ENCODE measurements at regions not wholly inside any gene's neighbourhood (a gene's known extent, or its start where the extent isn't known, plus 50 kb on each side); places are given as distances from the start of the nearest gene placed in this dataset.

DNA sequence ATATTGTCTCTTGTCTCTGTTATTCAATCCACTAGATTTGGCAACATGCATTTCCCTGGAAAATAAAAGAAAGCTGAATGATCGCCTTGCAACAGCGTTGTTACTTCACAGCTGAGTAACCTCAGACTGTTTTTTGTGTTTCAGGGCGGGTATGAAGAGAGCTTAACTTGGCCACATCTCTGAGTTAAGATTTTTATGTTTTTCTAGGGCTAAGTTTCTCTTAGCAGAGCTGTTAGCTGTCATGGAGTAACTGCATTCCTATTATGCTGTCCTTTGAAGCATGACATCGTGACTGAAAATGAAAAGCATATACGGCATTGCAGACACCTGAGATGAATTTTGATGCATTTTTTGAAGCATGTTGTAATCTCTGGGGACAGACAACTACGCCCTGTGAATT lies 1798.9 kb downstream of the PCDH7 start:
- no peak for DNase-seq

DNA sequence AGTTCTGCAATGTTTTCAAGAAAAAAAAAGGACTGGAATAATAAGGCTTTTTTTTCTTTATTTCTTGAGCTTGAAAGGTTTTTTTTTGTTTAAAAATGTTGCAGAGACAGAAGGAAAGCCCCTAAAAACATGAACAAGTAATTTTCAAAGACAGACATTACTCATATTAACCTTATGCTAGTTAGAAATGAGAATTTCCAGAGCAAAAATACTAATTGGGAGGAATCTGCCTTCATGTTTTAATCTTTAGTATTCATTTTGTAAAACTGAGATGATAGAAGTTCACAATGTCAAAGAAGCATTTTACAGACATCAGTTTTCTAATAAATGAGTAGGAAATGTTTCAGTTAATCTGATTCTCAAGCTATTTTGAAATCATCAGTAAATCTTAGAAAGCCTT lies 1805.3 kb downstream of the PCDH7 start:
- DNase-seq, result no peak

- no peak for DNase-seq
These were observed 1824.7 kb downstream of the PCDH7 start for GRCh38 chr4:32544846-32545245.

- no peak for DNase-seq
These were observed 1831.8 kb downstream of the PCDH7 start for GRCh38 chr4:32551943-32552342.

DNA sequence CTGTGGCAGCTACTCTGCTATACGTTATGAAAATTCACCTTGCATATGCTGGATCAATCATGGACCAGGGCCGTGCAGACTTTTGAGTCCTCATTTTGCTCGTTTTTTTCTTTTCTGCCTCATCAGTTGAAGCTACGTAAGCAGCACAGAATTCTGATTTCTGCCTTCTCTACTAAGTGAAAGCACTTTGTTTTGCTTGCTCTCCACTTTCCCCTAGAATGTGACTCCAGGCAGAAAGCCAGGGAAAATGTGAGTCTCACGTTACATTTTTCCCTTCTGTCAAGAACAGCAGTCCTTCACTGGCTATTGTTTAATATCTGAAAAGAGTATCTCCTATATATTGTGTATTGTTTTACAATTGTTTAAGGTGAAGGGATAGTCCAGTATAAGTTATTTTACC lies 1840.1 kb downstream of the PCDH7 start:
- DNase-seq, result no peak

DNA sequence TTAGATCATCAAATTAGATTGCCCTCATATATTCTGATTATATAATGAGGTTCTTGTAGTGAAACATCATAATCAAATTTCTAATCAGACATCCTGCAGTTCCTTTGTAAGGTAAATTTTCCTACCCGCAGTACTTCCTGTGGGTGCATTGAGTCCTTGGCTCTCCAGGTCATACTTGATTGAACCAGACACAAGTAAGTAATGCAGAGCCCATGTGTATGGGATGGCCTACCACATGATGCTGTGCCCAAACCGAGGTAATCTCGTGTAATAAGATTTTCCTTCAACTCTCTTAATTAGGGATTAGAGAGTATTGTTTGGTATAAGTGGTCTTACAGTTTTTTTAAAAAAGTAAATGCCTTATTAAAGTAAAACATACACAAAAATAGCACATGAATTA lies 1841.8 kb downstream of the PCDH7 start:
- DNase-seq, result no peak

DNA sequence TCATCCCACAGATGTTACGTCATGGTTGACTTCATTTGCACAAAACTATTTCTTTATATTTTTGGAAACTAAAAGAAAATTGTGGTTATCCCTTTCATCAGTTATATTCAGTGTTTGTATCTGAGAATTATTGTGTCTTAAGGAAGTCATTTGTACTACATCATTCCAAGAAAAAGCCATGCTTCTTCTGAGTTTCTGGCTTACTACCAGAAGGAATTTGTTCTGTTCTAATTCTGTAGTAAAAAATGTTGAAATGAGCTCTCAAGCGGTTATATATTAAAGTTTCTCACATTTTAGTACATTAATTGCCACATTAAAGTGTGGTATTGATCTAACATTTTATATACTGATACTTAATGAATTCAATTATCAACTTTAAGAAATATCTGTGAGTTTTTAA lies 1844.5 kb downstream of the PCDH7 start:
- DNase-seq, result no peak

- DNase-seq, result no peak
These were observed 1849.7 kb downstream of the PCDH7 start for GRCh38 chr4:32569861-32570260.

GRCh38 chr4:32572366-32572765 lies 1852.2 kb downstream of the PCDH7 start:
- DNase-seq, result no peak

DNA sequence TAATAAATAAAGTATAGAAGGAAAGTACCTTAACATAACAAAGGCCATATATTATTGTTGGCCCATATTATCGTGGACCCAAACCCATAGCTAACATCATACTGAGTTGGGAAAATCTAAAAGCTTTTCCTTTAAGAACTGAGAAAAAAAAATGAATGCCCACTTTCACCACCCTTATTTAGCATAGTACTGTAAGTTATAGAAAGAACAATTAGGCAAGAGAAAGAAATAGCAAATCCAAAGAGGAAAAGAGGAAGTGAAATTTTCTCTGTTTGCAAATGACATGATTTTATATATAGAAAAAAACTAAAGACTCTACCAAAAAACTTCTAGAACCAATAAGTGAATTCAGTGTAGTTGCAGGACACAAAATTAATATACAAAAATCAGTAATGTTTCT lies 1854.6 kb downstream of the PCDH7 start:
- no peak for DNase-seq

DNA sequence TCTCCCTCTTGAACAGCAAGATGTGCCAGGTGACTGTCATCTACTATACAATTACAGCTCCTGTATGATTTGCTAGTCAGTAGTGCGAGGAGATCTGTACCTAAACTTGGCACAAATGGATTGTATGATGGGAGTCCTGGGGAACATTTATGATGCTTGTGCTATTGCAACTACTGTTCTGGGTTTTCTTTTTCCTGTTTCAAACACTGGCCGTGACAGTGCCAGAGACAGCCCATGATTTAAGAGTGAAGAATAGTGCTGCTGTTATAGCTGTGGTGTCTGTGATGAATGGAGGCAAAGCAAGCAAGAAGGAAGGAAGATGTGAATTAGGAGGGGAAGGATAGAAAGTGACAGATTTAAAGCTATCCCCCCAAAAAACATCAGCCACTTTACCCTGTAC lies 1868.9 kb downstream of the PCDH7 start:
- DNase-seq, result no peak

- DNase-seq, result no peak
These were observed 1869.7 kb downstream of the PCDH7 start for GRCh38 chr4:32589853-32590252.

DNA sequence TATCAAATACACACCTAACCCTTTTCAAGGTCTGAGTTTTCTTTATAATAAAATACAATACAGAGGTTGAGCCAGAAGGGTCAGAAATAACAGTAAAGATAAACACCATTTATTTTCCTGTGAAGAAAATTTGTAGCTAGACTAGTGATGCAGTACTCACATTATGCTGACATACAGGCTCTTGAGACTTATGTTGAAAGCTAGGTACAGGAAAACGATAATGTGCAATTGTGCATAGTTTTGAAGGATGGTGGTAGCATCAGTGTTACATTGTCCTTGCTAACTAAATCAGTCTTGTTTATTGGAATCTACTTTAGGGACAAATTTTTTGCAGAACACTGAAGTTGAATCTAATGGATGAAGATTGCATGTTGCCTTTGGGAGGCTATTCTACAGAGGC lies 1877.2 kb downstream of the PCDH7 start:
- DNase-seq, result no peak

DNA sequence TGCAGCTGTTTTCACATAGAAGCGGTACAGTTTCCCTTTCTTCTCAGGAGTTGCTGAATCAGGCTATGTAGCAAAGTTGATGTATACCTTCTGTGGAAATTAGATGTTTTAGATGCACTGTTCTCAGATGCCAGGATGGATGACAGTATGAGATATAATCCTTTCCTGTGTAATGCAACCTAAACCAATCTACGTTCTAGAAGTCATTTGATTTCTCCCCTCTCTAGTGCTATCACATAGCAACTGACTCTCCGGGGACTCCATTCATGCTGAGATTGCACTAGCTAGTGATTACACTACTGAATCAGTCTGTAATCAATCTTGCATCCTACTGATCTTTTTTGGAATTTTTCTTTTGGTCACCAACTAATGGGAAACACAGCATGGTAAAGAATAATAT lies 1881.7 kb downstream of the PCDH7 start:
- DNase-seq, result no peak

DNA sequence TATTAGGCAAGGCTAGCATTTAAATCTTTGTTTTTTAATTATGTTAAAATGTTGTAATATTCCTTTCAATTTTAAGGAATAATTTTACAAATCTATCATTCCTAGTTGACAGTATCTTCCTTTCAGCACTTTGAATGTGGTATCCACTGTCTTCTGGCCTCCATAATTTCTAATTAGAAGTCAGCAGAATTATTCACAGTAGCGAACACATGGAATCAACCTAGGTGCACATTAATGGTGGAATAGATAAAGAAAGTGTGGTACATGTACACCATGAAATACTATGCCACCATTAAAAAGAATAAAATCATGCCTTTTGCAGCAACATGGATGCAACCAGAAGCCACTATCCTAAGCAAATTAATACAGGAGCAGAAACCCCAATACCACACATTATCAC lies 1887.8 kb downstream of the PCDH7 start:
- DNase-seq, result no peak

- no peak for DNase-seq
These were observed 1904.9 kb downstream of the PCDH7 start for GRCh38 chr4:32624943-32625603.

- DNase-seq, result no peak
These were observed 1905.6 kb downstream of the PCDH7 start for GRCh38 chr4:32625687-32626337.

DNA sequence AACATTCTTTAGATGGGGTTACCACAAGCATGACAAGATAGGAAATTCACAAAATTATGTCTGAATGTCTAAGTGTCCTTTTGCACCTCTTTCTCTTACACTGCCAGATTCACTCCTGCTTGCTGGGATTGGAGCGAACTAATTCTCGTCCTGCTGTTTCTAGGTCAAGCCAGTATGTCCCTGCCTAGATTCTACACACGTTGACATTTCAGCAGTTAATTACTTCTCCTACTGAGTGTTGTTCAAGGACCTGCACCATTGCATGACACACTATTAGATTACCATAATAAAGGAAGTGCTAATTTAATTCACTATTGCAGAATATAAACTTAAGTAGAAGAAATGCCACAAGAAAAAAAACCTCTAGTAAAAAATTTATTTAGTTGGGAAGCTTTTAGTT lies 1911.7 kb downstream of the PCDH7 start:
- DNase-seq, result no peak

- DNase-seq, result no peak
These were observed 1913.3 kb downstream of the PCDH7 start for GRCh38 chr4:32633421-32633820.

DNA sequence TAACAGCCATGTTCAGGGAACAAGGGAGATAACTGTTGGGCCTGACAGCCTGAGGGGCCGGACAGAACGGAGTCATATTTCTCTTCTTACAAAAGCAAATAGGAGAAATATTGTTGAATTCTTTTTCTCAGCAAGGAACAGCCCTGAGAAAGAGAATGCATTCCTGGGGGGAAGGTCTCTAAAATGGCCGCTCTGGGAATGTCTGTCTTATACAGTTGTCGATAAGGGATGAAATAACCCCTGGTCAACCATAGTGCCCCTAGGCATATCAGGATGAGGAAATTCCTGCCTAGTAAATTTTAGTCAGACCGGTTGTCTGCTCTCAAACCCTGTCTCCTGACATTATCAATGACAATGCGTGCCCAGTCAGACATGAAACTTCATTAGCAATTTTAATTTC lies 1925.5 kb downstream of the PCDH7 start:
- no peak for DNase-seq

- no peak for DNase-seq
These were observed 1937.8 kb downstream of the PCDH7 start for GRCh38 chr4:32658019-32658418.

DNA sequence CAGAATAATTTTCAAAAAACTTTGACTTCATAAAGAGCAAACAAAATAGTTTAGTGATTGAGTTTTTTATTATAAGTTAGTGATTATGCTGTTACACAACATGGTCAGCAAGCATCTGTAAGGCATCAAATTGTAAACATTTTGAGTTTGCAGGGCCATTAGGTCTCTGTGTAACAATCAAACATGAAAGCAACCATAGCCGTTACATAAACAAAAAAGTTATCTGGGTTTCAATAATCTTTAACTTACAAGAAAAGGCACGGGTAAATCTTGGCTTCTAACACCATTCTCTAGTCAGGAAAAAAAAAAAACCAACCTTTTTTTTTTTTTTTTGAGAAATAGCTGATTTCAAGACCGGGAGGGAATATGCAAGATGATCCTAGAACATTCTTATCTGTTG lies 1941.1 kb downstream of the PCDH7 start:
- no peak for DNase-seq

- no peak for DNase-seq
These were observed 1942.6 kb downstream of the PCDH7 start for GRCh38 chr4:32662803-32663202.

DNA sequence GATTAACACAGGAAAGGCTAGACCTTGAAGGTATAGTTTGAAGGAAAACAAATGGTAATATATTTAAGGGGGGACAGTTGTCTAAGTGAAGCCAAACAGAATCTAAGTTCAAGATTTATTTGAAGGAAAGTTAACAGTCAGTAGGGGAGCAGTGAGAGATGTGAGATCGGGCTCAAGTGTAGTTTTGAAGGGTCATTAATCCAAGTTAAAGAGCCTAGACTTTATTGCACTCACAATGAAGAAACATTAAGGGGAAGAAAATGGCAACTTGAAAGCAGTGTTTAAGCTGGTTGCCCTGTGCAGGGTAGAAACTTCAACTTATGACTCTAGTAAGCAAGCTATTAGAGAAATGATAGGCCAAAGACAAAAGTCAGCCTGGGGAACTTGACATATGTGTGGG lies 1952.2 kb downstream of the PCDH7 start:
- no peak for DNase-seq

DNA sequence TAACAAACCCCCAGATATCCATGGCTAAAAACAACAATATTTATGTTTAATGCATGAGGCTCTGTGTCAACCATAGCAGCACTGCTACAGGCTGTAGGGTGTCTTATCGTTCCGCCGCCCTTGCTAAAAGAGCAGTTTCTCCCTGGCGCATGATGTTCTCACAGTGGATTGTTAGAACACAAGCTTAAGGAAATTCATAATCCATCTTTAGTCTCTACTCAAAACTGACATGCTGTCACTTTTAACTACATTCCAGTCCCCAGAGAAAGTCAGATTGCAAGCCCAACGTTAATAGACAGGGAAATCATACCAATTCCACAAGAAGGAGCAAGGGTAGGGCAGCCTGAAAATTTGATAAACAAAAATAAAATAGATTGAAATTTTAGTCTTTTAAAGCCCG lies 1960.8 kb downstream of the PCDH7 start:
- DNase-seq, result no peak
